ENCODE measurements at regions not wholly inside any gene's neighbourhood (a gene's known extent, or its start where the extent isn't known, plus 50 kb on each side); places are given as distances from the start of the nearest gene placed in this dataset.

GRCh38 chr11:10387206-10388083 lies 67.6 kb upstream of the AMPD3 start:
- DNase-seq (ENCODE audit: low read depth): no peak

GRCh38 chr11:10388101-10388500 lies 67.0 kb upstream of the AMPD3 start:
- no peak for DNase-seq (ENCODE audit: low read depth)

GRCh38 chr11:10388574-10388973 lies 66.5 kb upstream of the AMPD3 start:
- DNase-seq (ENCODE audit: low read depth): no peak

- DNase-seq (ENCODE audit: low read depth): no peak
These were observed 64.7 kb upstream of the AMPD3 start for GRCh38 chr11:10390375-10390774.

GRCh38 chr11:10392095-10393079 lies 62.7 kb upstream of the AMPD3 start:
- DNase-seq (ENCODE audit: low read depth): no peak

GRCh38 chr11:10394229-10395101 lies 60.6 kb upstream of the AMPD3 start:
- DNase-seq (ENCODE audit: low read depth): no peak

GRCh38 chr11:10395166-10395897 lies 59.7 kb upstream of the AMPD3 start:
- DNase-seq (ENCODE audit: low read depth): no peak

- no peak for DNase-seq (ENCODE audit: low read depth)
These were observed 58.3 kb upstream of the AMPD3 start for GRCh38 chr11:10396771-10397170.

- no peak for DNase-seq (ENCODE audit: low read depth)
These were observed 57.7 kb upstream of the AMPD3 start for GRCh38 chr11:10397226-10397987.

- DNase-seq (ENCODE audit: low read depth): no peak
These were observed 56.5 kb upstream of the AMPD3 start for GRCh38 chr11:10398525-10398924.

GRCh38 chr11:10400856-10401255 lies 54.2 kb upstream of the AMPD3 start:
- no peak for DNase-seq (ENCODE audit: low read depth)

GRCh38 chr11:10401256-10401655 lies 53.8 kb upstream of the AMPD3 start:
- no peak for DNase-seq (ENCODE audit: low read depth)

GRCh38 chr11:10401696-10402392 lies 53.2 kb upstream of the AMPD3 start:
- no peak for DNase-seq (ENCODE audit: low read depth)
